Loucy (cell line): ENCODE measurements at regions not wholly inside any gene's neighbourhood (a gene's known extent, or its start where the extent isn't known, plus 50 kb on each side); places are given as distances from the start of the nearest gene placed in this dataset.

Experiments
- H2AFZ ChIP-seq: fragments of 200-600 bp; sonication (generic); 2 replicates; pipeline ENCODE4 v1.6.0; 2016; ENCODE audit warnings: antibody characterized with exemption, mild to moderate bottlenecking, low read length, moderate library complexity
- H3F3A ChIP-seq: fragments of 200-600 bp; 2 replicates; pipeline ENCODE4 v1.6.0; 2016; ENCODE audit warnings: antibody characterized with exemption, low read depth, mild to moderate bottlenecking
- H3K27me3 ChIP-seq: fragments of 200-600 bp; sonication (generic); 2 replicates; pipeline ENCODE4 v1.6.1; 2014; ENCODE audit warnings: low read length, mild to moderate bottlenecking; ENCODE audit not compliant: insufficient read depth, poor library complexity, severe bottlenecking
- H3K36me3 ChIP-seq: fragments of 200-600 bp; sonication (generic); 2 replicates; pipeline ENCODE4 v1.6.1; 2016; ENCODE audit warnings: low read length; ENCODE audit not compliant: insufficient read depth
- H3K4me1 ChIP-seq: fragments of 200-600 bp; sonication (generic); 2 replicates; pipeline ENCODE4 v1.5.1; 2014; ENCODE audit warnings: low read length, mild to moderate bottlenecking; ENCODE audit not compliant: insufficient read depth, poor library complexity, severe bottlenecking
- H3K4me2 ChIP-seq: fragments of 200-600 bp; sonication (generic); 2 replicates; pipeline ENCODE4 v1.6.0; 2014; ENCODE audit warnings: antibody characterized with exemption, low read length, low read depth, mild to moderate bottlenecking; ENCODE audit not compliant: poor library complexity, severe bottlenecking
- H3K4me3 ChIP-seq: fragments of 200-600 bp; sonication (generic); 2 replicates; pipeline ENCODE4 v1.5.1; 2014; ENCODE audit warnings: low read length, mild to moderate bottlenecking, mixed read lengths; ENCODE audit not compliant: poor library complexity, severe bottlenecking
- H3K79me2 ChIP-seq: fragments of 200-600 bp; sonication (generic); 2 replicates; pipeline ENCODE4 v1.6.1; 2014; ENCODE audit warnings: low read length; ENCODE audit not compliant: insufficient read depth
- H3K9ac ChIP-seq: fragments of 200-600 bp; sonication (generic); 2 replicates; pipeline ENCODE4 v1.6.0; 2014; ENCODE audit warnings: mild to moderate bottlenecking, low read depth, low read length, moderate library complexity; ENCODE audit not compliant: poor library complexity, severe bottlenecking
- H3K9me2 ChIP-seq: fragments of 200-600 bp; sonication (generic); replicated peaks from 2 replicates; pipeline ENCODE4 v1.6.1; 2016; ENCODE audit warnings: low read depth, low read length, mixed read lengths
- H3K9me3 ChIP-seq: fragments of 200-600 bp; sonication (generic); 2 replicates; pipeline ENCODE4 v1.6.1; 2014; ENCODE audit warnings: mild to moderate bottlenecking, antibody characterized with exemption, low read length, low read depth; ENCODE audit not compliant: insufficient read depth
- H4K20me1 ChIP-seq: fragments of 200-600 bp; sonication (generic); 2 replicates; pipeline ENCODE4 v1.6.0; 2014; ENCODE audit warnings: antibody characterized with exemption, low read length, mild to moderate bottlenecking; ENCODE audit not compliant: insufficient read depth, poor library complexity, severe bottlenecking
- EZH2phosphoT487 ChIP-seq: fragments of 200-600 bp; IDR thresholded peaks from 2 replicates; pipeline ENCODE4 v1.6.1; 2018; ENCODE audit warnings: antibody characterized with exemption, mild to moderate bottlenecking, moderate library complexity, borderline replicate concordance
- TF ChIP-seq, protein P1 (sequence below): fragments of 200-600 bp; sonication (generic); conservative IDR thresholded peaks from 2 replicates; pipeline ENCODE4 v1.5.1; 2014; ENCODE audit warnings: mild to moderate bottlenecking, antibody characterized with exemption, low read length

DNA sequence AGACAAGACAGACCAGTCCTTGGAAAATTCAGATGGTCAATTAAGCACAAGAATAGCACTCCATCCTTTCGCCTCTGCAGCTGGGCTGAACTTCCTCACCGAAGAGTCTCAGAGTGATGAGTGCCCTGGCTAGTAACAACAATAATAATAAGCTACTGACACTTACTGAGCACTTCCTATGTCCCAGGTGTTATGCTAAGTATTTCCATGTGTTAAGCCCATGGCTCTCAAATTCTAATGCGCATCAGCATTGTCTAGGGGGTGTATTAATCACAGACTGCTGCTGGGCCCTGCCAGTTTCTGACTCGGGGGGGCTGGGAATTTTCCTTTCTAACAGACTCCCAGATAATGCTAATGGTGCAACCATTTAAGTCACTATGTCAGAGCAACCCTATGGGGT, 118.2 kb upstream of the LRFN2 start:
- Histone ChIP-seq H3K9ac (no peak overlapping the region), H3K36me3 (no peaks in the 10 kb centered on the region), H3K9me3 (no peaks in the 10 kb centered on the region), H3K4me2 (no peak overlapping the region), H4K20me1 (no peaks in the 10 kb centered on the region), H3K4me1 (peaks cover 27% of the 10 kb centered on the region), H3K4me3 (no peak overlapping the region), H2AFZ (no peak overlapping the region), H3K79me2 (no peaks in the 10 kb centered on the region), H3K27me3 (no peaks in the 10 kb centered on the region), H3F3A (no peaks in the 10 kb centered on the region), H3K9me2 (no peaks in the 10 kb centered on the region)
- TF ChIP-seq, protein P1, sequence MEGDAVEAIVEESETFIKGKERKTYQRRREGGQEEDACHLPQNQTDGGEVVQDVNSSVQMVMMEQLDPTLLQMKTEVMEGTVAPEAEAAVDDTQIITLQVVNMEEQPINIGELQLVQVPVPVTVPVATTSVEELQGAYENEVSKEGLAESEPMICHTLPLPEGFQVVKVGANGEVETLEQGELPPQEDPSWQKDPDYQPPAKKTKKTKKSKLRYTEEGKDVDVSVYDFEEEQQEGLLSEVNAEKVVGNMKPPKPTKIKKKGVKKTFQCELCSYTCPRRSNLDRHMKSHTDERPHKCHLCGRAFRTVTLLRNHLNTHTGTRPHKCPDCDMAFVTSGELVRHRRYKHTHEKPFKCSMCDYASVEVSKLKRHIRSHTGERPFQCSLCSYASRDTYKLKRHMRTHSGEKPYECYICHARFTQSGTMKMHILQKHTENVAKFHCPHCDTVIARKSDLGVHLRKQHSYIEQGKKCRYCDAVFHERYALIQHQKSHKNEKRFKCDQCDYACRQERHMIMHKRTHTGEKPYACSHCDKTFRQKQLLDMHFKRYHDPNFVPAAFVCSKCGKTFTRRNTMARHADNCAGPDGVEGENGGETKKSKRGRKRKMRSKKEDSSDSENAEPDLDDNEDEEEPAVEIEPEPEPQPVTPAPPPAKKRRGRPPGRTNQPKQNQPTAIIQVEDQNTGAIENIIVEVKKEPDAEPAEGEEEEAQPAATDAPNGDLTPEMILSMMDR: no peak
- TF ChIP-seq EZH2phosphoT487: no peak

DNA sequence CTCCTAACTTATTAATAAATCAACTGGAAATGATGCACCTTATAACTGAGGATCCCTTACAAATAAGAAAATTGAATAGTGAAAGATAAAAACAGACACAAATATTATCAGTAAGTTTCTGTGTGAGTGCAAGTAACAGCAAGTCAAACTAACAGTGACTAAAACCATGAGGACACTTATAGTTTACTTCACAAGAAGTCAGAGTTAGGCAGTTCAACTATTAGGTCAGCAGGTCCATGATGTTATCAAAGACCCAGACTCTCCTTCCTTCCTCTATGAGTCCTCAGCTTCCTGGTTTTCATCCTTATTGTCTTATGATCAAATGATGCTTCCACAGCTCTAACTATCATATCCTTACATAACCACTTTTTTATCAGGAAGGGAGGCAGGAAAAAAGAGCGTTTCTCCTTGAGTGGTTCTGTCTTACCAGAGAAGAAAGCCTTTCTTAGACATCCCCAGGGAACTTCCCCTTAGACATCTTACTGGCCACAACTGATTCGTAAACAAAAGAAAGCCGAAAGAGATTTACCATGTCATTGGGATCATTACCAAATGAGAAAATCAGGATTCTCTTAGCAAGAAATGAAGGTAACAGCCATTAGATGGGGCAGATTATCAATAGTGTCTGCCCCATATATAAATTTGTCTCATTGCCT, 114.3 kb upstream of the LRFN2 start:
- H2AFZ ChIP-seq: no peak overlapping the region
- H4K20me1 ChIP-seq: no peaks in the 10 kb centered on the region
- no peaks in the 10 kb centered on the region for H3K27me3 ChIP-seq
- H3K79me2 ChIP-seq: no peaks in the 10 kb centered on the region
- TF ChIP-seq, protein P1: no peak
- TF ChIP-seq EZH2phosphoT487: no peak
- H3K36me3 ChIP-seq: no peaks in the 10 kb centered on the region
- no peak overlapping the region for H3K9ac ChIP-seq
- peaks cover 17% of the 10 kb centered on the region for H3K4me1 ChIP-seq
- no peak overlapping the region for H3K4me3 ChIP-seq
- no peaks in the 10 kb centered on the region for H3K9me3 ChIP-seq
- H3F3A ChIP-seq: no peaks in the 10 kb centered on the region
- no peaks in the 10 kb centered on the region for H3K9me2 ChIP-seq
- H3K4me2 ChIP-seq: no peak overlapping the region

DNA sequence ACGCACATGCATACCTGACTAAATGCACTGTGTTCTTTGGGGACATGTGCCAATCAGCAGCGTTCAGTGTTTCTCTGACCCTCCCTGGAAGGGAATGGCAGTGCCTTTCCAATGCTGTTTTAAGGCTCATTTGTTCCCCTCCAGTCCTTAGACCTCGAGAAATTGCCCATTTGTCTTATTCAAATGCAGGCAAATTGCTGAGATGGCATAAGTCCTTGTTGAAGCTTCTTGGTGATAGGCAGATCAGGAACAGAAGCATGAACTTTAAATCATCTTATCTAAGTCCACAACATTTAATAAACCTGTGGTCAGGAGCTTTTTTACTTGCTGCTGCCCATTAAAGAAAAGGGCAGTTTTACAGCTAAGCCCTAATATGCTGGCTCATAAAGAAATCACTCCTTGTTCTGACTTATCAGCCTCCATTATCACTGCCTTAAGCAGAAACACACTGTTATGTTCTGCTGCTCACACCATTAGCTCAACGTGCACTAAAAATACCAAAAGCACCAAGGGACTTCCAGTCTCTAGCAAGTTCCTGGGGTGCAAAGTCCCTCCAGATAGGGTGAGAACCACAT, 112.9 kb upstream of the LRFN2 start:
- Histone ChIP-seq H3K4me2 (no peak overlapping the region), H2AFZ (no peak overlapping the region), H3K9me2 (no peaks in the 10 kb centered on the region), H3K4me3 (no peak overlapping the region), H4K20me1 (no peaks in the 10 kb centered on the region), H3K27me3 (no peaks in the 10 kb centered on the region), H3K36me3 (no peaks in the 10 kb centered on the region), H3K79me2 (no peaks in the 10 kb centered on the region), H3K9me3 (no peaks in the 10 kb centered on the region), H3K4me1 (peaks cover 12% of the 10 kb centered on the region), H3K9ac (no peak overlapping the region), H3F3A (no peaks in the 10 kb centered on the region)
- TF ChIP-seq, protein P1: no peak
- no peak for TF ChIP-seq EZH2phosphoT487
